GM12892 (cell line): ENCODE measurements at regions not wholly inside any gene's neighbourhood (a gene's known extent, or its start where the extent isn't known, plus 50 kb on each side); places are given as distances from the start of the nearest gene placed in this dataset.
"Not testable (repeated sequence)": the region's sequence is repeated elsewhere in the genome, so short reads cannot be mapped to it uniquely, and the experiment has no call there.

ENCODE experiments used
- DNase-seq: peaks from one replicate; pipeline ENCODE4 v3.0.0; 2011; ENCODE audit not compliant: insufficient read length
- FAIRE-seq: peaks from 2 replicates; lab custom pipeline; 2011; peaks lifted over from hg19 to GRCh38; lab: Jason Lieb, UNC
- POLR2A ChIP-seq: IDR thresholded peaks from 2 replicates; pipeline ENCODE4 v1.6.1; 2011; ENCODE audit warnings: low read depth, low read length, control low read depth
- POLR2AphosphoS5 ChIP-seq: IDR thresholded peaks from 2 replicates; pipeline ENCODE4 v1.6.1; 2011; ENCODE audit warnings: low read depth, low read length, control low read depth
- TAF1 ChIP-seq: IDR thresholded peaks from 2 replicates; pipeline ENCODE4 v1.6.1; 2011; ENCODE audit warnings: low read depth, mild to moderate bottlenecking, control low read depth, low read length, borderline replicate concordance

DNA sequence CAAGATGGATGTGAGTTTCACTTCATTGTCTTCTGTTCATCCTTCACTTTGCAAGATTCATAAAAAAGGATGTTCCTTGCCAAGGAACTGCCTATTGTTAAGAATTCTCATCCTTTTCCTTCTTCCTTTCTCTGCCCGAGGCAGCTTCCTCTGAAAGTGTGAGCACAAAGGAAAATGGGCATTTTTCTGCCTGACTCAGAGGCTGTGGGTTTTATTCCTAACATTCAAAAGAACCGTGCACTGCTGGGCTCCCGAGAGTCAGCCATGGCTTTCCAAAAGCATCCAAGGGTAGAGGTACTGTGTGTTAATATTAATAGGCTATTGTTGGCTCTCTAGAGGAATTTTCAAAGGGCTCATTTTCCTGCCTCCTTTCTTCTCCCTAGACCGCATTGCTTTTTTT, 289.4 kb downstream of the ABCC12 start:
- DNase-seq (no peak), FAIRE-seq (no peak)
- TF ChIP-seq POLR2A, result no peak
- no peak for TF ChIP-seq TAF1
- no peak for TF ChIP-seq POLR2AphosphoS5

DNA sequence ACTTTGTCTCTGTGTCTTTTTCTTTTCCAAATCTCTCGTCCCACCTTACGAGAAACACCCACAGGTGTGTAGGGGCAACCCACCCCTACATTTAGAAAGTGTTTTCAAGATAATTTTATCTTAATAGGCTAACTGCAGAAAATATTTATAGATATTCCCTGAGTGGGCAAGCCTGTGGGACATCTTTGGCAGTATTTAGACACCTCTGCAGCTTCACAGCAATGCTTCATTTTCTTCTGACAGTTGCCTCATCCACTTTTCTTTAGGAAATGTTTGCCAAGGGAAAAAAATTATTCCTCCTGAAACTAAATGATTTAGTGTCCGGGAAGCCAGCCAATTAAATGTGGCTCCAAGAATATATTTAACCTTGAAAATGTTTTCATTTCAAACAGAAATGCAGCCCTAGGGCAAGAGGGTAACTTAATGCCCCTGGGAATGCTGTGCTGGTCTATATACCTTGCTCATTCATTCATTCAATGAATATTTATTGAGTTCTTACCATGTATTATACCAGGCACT, 290.4 kb downstream of the ABCC12 start:
- no peak for FAIRE-seq
- TF ChIP-seq POLR2A, result no peak
- no peak for TF ChIP-seq TAF1
- TF ChIP-seq POLR2AphosphoS5, result no peak
- DNase-seq, result no peak

DNA sequence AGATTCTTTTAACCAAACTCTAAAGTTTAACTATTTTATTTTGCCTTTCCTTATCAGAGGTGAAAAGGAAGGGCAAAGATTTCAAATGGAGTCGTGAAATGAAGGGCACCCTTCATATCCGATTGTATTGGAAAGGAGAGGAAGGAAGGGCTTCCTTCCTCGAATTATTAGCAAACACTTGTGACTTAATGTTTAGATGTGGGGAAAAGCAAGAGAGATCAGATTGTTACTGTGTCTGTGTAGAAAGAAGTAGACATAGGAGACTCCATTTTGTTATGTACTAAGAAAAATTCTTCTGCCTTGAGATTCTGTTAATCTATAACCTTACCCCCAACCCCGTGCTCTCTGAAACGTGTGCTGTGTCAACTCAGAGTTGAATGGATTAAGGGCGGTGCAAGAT, 291.5 kb downstream of the ABCC12 start:
- not testable (repeated sequence) for FAIRE-seq, DNase-seq

DNA sequence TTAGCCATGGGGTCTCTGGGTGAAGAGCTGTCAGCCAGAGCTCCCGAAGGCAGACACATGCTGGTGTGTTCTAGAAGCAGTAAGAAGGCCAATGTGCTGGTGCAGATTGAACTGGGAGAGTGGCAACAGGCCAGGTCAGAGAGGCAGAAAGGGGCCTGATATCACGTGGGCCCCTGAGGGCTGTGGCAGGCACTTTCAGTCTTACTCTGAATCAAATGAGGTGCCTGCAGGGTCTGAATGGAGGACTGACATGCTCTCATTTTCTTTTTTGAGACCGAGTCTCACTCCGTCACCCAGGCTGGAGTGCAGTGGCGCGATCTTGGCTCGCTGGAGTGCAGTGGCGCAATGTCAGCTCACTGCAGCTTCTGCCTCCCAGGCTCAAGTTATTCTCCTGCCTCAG, 293.8 kb downstream of the ABCC12 start:
- FAIRE-seq (no peak), DNase-seq (no peak)
- TF ChIP-seq TAF1 (no peak), POLR2A (no peak), POLR2AphosphoS5 (no peak)

DNA sequence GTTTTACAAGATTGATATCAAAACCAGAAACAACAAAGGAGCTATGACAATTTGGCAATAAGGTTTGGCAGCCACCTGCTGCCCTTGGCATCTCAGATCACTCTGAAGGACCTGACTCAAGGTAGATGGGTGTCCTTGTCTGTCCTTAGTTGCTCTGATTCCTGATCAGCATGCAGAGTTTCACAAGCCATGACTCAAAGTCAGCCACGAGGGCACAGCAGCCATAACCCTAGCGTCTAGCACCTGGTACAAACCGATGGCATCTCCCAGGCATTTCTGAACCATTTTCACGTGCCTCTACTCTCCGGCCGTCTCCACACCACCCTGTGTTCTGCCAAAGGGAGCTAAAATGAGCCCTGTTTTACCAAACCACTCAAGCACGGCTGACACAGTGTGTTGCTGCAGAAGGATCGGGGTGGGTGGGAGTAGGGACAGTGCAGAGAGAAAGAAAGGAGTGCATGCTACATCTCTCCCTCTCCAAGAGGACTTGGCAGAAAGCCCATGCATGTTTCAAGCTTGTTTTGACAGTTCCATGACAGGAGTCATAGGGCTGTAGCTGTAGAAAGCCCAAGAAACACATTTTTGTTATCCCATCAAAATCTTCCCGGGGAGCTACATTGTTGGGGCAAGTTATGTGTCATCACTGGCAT, 297.3 kb downstream of the ABCC12 start:
- FAIRE-seq (no peak), DNase-seq (no peak)
- TF ChIP-seq POLR2A (no peak), POLR2AphosphoS5 (no peak), TAF1 (no peak)

DNA sequence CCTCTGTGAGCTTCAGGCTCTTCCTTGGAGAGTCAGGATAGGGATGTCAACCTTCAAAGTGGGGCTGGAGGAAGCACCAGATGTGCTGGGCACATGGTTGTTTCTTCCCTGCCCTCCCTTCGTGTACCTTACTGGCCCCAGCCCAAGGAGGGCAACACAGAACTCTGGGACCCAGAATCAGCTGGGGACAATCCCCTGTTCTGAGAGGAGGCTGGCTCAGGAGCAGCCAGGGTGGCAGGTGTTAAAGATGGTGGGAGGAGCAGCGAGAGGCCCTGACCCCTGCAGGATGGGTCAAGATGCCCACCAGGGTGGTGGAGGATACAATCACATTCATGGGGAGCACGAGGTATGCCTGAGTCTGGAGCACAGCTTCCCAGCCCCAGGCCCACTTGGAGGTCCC, 300.4 kb downstream of the ABCC12 start:
- no peak for FAIRE-seq
- DNase-seq, result no peak
- no peak for TF ChIP-seq POLR2A
- no peak for TF ChIP-seq TAF1
- no peak for TF ChIP-seq POLR2AphosphoS5

DNA sequence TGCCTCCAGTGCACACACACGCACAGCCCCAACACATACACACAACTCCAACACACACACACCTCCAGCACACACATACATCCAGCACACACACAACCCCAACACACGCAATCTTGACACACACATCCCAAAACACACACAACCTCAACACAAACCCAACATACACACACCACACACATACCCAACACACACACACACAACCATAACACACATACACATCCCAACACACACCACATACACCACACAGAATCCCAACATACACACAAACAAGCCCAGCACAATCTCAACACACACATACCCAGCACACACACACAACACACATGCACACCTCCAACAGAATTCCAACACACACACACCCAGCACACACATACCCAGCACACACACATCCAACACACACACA, 301.1 kb downstream of the ABCC12 start:
- DNase-seq (no peak), FAIRE-seq (no peak)
- TF ChIP-seq TAF1 (no peak), POLR2AphosphoS5 (no peak), POLR2A (no peak)

DNA sequence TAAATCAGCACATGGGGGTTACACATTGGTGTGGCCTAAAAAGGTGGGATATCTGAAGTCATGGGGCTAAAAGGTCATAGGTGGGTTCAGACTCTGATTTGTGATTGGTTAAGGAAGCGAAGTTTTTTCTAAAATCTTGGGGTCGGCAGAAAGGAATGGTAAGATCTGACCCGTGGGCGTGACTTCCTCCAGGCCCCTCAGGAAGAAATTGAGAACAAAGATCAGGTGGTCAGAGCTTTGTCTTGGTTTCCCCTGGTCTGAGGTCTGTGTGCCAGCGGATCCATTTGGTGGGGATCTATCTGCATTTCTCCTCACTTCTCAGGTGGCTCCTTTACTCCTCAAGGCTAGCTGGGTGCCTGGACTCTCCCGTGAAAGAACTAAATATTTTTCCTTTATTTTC, 302.8 kb downstream of the ABCC12 start:
- FAIRE-seq (no peak), DNase-seq (no peak)
- TF ChIP-seq TAF1 (no peak), POLR2AphosphoS5 (no peak), POLR2A (no peak)

DNA sequence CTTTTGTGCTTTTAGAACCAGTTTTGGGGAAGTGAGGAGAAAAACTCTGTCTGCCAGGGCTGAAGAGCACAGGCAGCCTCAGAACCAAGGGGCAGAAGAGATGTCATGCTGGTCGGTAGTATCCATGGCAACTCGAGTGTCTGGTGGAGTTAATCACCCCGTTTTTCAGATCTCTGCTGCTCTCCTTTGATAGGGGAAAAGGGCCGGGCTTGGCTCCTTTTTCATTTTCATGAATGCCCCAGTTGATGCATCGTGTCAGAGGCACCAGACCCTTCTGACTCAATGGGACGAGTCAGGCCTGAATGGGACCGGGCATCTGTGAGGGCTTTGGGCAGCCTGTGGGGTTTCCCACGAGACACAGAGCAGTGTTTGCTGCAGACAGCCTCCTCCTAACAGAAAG, 304.6 kb downstream of the ABCC12 start:
- FAIRE-seq, result no peak
- TF ChIP-seq POLR2AphosphoS5 (no peak), POLR2A (no peak), TAF1 (no peak)
- DNase-seq, result no peak

DNA sequence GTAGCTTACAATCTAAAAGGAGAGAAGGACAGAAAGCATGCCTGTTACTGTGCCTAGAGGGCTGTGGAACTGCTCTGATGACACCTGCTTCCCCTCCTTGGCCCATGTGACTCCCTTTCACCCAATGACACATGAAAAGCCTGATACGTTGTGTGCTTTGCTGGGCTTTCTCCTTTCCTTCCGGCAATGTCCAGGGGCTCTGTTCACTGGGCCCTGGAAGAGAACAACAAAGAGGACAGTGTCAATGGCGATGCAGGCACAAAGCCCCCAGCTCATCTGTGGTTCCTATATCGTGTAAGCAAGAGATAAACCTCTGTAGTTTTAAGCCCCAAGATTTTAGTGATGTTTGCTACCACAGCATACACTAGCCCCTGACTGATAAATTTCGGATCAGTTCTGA, 306.1 kb downstream of the ABCC12 start:
- DNase-seq (no peak), FAIRE-seq (no peak)
- TF ChIP-seq POLR2A (no peak), POLR2AphosphoS5 (no peak), TAF1 (no peak)

DNA sequence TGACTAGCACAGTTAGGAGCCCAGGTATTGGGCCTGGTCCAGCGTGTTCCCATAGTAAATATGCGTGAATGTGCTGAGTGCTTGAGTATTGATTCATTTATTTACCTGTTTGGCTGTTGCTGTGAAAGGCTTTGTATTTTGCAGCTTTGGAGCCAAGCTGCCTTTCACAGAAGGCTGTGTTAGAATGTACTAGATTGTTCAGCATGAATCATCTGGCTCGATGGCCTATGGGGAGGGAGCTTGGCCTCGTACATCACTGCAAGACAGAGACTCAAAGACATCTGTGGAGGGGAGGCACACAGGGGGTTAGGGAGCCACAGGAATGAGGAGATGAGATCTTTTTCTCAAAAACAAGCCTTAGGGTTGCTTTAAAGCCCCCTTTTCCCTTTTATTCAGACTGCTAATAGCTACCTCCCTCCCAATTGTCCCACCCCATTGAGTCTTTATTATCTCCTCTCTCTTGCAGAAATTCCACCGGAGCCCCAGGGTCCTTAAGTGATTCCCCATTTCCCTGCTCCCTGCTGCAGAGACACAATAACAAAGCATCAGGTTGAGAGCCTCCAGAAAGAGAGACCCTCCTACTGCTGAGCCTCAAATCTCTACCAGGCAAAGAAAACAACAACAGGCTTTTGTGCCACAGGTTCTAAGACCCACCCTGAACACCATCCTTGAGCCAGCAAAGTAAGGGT, 307.2 kb downstream of the ABCC12 start:
- DNase-seq (no peak), FAIRE-seq (no peak)
- TF ChIP-seq POLR2A (no peak), POLR2AphosphoS5 (no peak)
